ENCODE measurements at regions not wholly inside any gene's neighbourhood (a gene's known extent, or its start where the extent isn't known, plus 50 kb on each side); places are given as distances from the start of the nearest gene placed in this dataset.

DNA sequence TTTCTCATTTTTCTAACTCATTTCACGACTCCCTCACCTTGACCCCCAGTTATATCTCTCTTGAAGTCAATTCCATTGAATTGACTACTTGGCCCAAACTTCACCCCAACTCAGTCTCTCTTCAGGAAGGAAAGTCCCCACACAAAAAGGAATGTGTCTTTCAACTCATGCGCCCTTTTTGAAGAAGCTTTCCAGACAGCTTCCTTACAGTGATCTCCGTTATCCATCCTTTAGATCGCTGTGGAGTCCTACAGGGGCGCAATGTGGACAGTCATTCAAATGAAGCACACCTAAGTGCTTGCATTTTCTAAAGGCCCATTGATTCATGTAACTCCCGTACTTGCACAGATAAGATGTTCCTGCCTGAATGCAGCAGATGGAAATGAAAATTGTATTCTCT, 101.1 kb upstream of the VPREB1 start:
- Histone ChIP-seq H3K27ac (ENCODE audit: low read depth, low read length) (no peak overlapping the region), H2AFZ (ENCODE audit: low read depth, low read length, poor library complexity, severe bottlenecking) (no peak overlapping the region), H3K4me3 (replicated peaks in 1 of 2; ENCODE audit: low read depth in 1 of 2, low read length in 2 of 2) (no peak overlapping the region), H3K9me3 (ENCODE audit: control insufficient read depth in 1 of 2, insufficient read depth in 1 of 2, low read depth in 1 of 2, low read length in 2 of 2) (no peaks in the 10 kb centered on the region), H4K20me1 (ENCODE audit: insufficient read depth) (no peaks in the 10 kb centered on the region), H3K27me3 (ENCODE audit: insufficient read depth, low read length) (peaks cover 65% of the 10 kb centered on the region), H3K4me1 (ENCODE audit: control insufficient read depth in 1 of 2, insufficient read depth in 2 of 2, low read length in 2 of 2) (no peaks in the 10 kb centered on the region), H3K9me2 (ENCODE audit: insufficient read depth) (no peaks in the 10 kb centered on the region), H3K36me3 (ENCODE audit: control insufficient read depth in 1 of 2, insufficient read depth in 2 of 2, low read length in 2 of 2) (no peaks in the 10 kb centered on the region), H3K9ac (ENCODE audit: low read length) (no peak overlapping the region), H3K79me2 (ENCODE audit: insufficient read depth, low read length) (no peaks in the 10 kb centered on the region), H3K4me2 (ENCODE audit: low read length) (no peak overlapping the region)
- ChIA-PET RAD21 (ENCODE audit: low non-redundant PET in 1 of 2, low total read pairs in 2 of 2, uncharacterized antibody in 2 of 2, unreplicated experiment in 2 of 2) (no interaction called here), POLR2A (no interaction called here), CTCF (interaction anchor here (1.3 to 1.5 kb wide), 2 partner anchors 33 to 83 kb away, joined by 3 to 4 read pairs; no protein-coding TSS in a partner anchor)
- TF ChIP-seq, protein P1, sequence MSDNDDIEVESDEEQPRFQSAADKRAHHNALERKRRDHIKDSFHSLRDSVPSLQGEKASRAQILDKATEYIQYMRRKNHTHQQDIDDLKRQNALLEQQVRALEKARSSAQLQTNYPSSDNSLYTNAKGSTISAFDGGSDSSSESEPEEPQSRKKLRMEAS (IDR thresholded peaks at IDR 0.05), result no peak
- TF ChIP-seq POLR2AphosphoS5 (IDR thresholded peaks at IDR 0.05; ENCODE audit: low read depth, low read length), result no peak
- TF ChIP-seq, protein P2, sequence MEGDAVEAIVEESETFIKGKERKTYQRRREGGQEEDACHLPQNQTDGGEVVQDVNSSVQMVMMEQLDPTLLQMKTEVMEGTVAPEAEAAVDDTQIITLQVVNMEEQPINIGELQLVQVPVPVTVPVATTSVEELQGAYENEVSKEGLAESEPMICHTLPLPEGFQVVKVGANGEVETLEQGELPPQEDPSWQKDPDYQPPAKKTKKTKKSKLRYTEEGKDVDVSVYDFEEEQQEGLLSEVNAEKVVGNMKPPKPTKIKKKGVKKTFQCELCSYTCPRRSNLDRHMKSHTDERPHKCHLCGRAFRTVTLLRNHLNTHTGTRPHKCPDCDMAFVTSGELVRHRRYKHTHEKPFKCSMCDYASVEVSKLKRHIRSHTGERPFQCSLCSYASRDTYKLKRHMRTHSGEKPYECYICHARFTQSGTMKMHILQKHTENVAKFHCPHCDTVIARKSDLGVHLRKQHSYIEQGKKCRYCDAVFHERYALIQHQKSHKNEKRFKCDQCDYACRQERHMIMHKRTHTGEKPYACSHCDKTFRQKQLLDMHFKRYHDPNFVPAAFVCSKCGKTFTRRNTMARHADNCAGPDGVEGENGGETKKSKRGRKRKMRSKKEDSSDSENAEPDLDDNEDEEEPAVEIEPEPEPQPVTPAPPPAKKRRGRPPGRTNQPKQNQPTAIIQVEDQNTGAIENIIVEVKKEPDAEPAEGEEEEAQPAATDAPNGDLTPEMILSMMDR (IDR thresholded peaks at IDR 0.05 in 2 of 3, conservative IDR thresholded peaks at IDR 0.05 in 1 of 3; ENCODE audit: borderline replicate concordance in 1 of 3, insufficient read depth in 1 of 3, low read depth in 2 of 3, low read length in 2 of 3), result no peak
- no peak for TF ChIP-seq TCF7L2 (IDR thresholded peaks at IDR 0.05; ENCODE audit: borderline replicate concordance, extremely low read depth, insufficient read depth, insufficient read length)
- no peak for DNase-seq (ENCODE audit: low read depth, low spot score)
- BruUV-seq (replicated peaks), result no TSS peak
- ATAC-seq, result no peak
- intact Hi-C loops (cut with micrococcal nuclease), result no loop called here

DNA sequence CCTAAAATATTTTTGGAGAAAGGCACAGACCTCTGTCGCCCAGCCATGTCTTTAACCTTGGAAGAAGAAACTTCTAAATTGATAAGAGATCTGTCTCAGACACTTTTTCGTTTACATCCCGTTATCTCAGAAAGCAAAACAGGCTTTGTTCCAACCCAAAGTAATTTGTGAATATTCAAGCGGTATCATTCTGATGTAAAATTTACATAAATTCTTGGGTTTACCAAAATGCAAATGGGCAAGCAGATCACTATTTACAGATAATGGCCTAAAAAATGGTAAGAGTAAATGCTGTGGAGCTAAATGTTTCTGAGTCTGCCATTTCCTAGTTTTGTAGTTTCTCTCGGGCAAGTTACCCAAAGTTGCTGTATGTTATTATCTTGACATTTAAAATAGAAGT, 101.9 kb upstream of the VPREB1 start:
- Histone ChIP-seq H3K9me3 (ENCODE audit: control insufficient read depth in 1 of 2, insufficient read depth in 1 of 2, low read depth in 1 of 2, low read length in 2 of 2) (no peaks in the 10 kb centered on the region), H3K4me3 (replicated peaks in 1 of 2; ENCODE audit: low read depth in 1 of 2, low read length in 2 of 2) (no peak overlapping the region), H3K9me2 (ENCODE audit: insufficient read depth) (no peaks in the 10 kb centered on the region), H3K4me2 (ENCODE audit: low read length) (no peak overlapping the region), H3K79me2 (ENCODE audit: insufficient read depth, low read length) (no peaks in the 10 kb centered on the region), H3K27me3 (ENCODE audit: insufficient read depth, low read length) (peaks cover 65% of the 10 kb centered on the region), H3K27ac (ENCODE audit: low read depth, low read length) (no peak overlapping the region), H3K4me1 (ENCODE audit: control insufficient read depth in 1 of 2, insufficient read depth in 2 of 2, low read length in 2 of 2) (no peaks in the 10 kb centered on the region), H3K36me3 (ENCODE audit: control insufficient read depth in 1 of 2, insufficient read depth in 2 of 2, low read length in 2 of 2) (no peaks in the 10 kb centered on the region), H4K20me1 (ENCODE audit: insufficient read depth) (no peaks in the 10 kb centered on the region), H2AFZ (ENCODE audit: low read depth, low read length, poor library complexity, severe bottlenecking) (no peak overlapping the region), H3K9ac (ENCODE audit: low read length) (no peak overlapping the region)
- intact Hi-C loops (cut with micrococcal nuclease), result no loop called here
- POLR2A ChIA-PET, result no interaction called here
- BruUV-seq (replicated peaks), result no TSS peak
- ATAC-seq (no peak), DNase-seq (ENCODE audit: low read depth, low spot score) (no peak)
- RAD21 ChIA-PET (ENCODE audit: low non-redundant PET in 1 of 2, low total read pairs in 2 of 2, uncharacterized antibody in 2 of 2, unreplicated experiment in 2 of 2), result no interaction called here
- CTCF ChIA-PET, result interaction anchor here (0.6 to 1.5 kb wide), 3 partner anchors 14 to 82 kb away, joined by 3 to 4 read pairs (median 3); no protein-coding TSS in a partner anchor
- TF ChIP-seq CBX3 (IDR thresholded peaks at IDR 0.05; ENCODE audit: low read depth) (no peak), EZH2phosphoT487 (IDR thresholded peaks at IDR 0.05; ENCODE audit: borderline replicate concordance) (no peak), CEBPB (IDR thresholded peaks at IDR 0.05; ENCODE audit: low read depth) (no peak), ZNF274 (IDR thresholded peaks at IDR 0.05; ENCODE audit: low read depth, low read length) (no peak), JUND (IDR thresholded peaks at IDR 0.05) (no peak), ELF1 (IDR thresholded peaks at IDR 0.05; ENCODE audit: borderline replicate concordance, low read depth) (no peak), SRF (IDR thresholded peaks at IDR 0.05; ENCODE audit: low read depth) (no peak), FOSL1 (IDR thresholded peaks at IDR 0.05; ENCODE audit: low read depth) (no peak), POLR2AphosphoS5 (IDR thresholded peaks at IDR 0.05; ENCODE audit: low read depth, low read length) (no peak), RAD21 (IDR thresholded peaks at IDR 0.05; ENCODE audit: low read depth) (no peak), YY1 (IDR thresholded peaks at IDR 0.05; ENCODE audit: extremely low read depth, insufficient replicate concordance, low read depth, low read length) (no peak), ZFX (IDR thresholded peaks at IDR 0.05) (no peak)
- TF ChIP-seq, protein P3, sequence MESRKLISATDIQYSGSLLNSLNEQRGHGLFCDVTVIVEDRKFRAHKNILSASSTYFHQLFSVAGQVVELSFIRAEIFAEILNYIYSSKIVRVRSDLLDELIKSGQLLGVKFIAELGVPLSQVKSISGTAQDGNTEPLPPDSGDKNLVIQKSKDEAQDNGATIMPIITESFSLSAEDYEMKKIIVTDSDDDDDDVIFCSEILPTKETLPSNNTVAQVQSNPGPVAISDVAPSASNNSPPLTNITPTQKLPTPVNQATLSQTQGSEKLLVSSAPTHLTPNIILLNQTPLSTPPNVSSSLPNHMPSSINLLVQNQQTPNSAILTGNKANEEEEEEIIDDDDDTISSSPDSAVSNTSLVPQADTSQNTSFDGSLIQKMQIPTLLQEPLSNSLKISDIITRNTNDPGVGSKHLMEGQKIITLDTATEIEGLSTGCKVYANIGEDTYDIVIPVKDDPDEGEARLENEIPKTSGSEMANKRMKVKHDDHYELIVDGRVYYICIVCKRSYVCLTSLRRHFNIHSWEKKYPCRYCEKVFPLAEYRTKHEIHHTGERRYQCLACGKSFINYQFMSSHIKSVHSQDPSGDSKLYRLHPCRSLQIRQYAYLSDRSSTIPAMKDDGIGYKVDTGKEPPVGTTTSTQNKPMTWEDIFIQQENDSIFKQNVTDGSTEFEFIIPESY (IDR thresholded peaks at IDR 0.05; ENCODE audit: extremely low read depth, insufficient replicate concordance, low read length), result no peak
- TF ChIP-seq, protein P4, sequence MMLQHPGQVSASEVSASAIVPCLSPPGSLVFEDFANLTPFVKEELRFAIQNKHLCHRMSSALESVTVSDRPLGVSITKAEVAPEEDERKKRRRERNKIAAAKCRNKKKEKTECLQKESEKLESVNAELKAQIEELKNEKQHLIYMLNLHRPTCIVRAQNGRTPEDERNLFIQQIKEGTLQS (IDR thresholded peaks at IDR 0.05), result no peak
